Heart left ventricle (tissue), 16 donors: ENCODE measurements at regions not wholly inside any gene's neighbourhood (a gene's known extent, or its start where the extent isn't known, plus 50 kb on each side); places are given as distances from the start of the nearest gene placed in this dataset.
"Not testable (repeated sequence)": the region's sequence is repeated elsewhere in the genome, so short reads cannot be mapped to it uniquely, and the experiment has no call there.

Source experiments
- ATAC-seq, 4 donors: fragments of 200-7000 bp; cut with Tn5 transposase; one replicate each; pipeline ENCODE4 v1.9.1; 2020 to 2022; ENCODE audit warnings: moderate library complexity in 4 of 4, mild to moderate bottlenecking in 3 of 4, moderate number of reproducible peaks in 1 of 4
- DNase-seq, 5 donors: peaks; one replicate each; pipeline ENCODE4 v3.0.0-alpha.2; 2020
- H3K27ac ChIP-seq, 12 donors: fragments of 200-600 bp; sonication (generic) in 4 of 12; one replicate each; pipeline versions ENCODE4 v1.5.0 to v1.8.0; 2016 to 2022; ENCODE audit warnings: mild to moderate bottlenecking in 2 of 12
- H3K27me3 ChIP-seq, 9 donors: fragments of 200-600 bp; sonication (generic) in 2 of 9; one replicate each; pipeline versions ENCODE4 v1.5.1 to v1.8.0; 2016 to 2022; ENCODE audit warnings: mild to moderate bottlenecking in 3 of 9
- H3K36me3 ChIP-seq, 9 donors: fragments of 200-600 bp; sonication (generic) in 2 of 9; one replicate each; pipeline versions ENCODE4 v1.5.0 to v1.8.0; 2018 to 2022; ENCODE audit warnings: mild to moderate bottlenecking in 2 of 9
- H3K4me1 ChIP-seq, 12 donors: fragments of 200-600 bp; sonication (generic) in 4 of 12; one replicate each; pipeline versions ENCODE4 v1.5.0 to v1.8.0; 2016 to 2022; ENCODE audit warnings: mild to moderate bottlenecking in 3 of 12
- H3K4me3 ChIP-seq, 12 donors: fragments of 200-600 bp; sonication (generic) in 4 of 12; one replicate each; pipeline versions ENCODE4 v1.5.0 to v1.8.0; 2017 to 2022; ENCODE audit warnings: mild to moderate bottlenecking in 9 of 12, moderate library complexity in 4 of 12
- H3K9me3 ChIP-seq, 12 donors: fragments of 200-600 bp; sonication (generic) in 4 of 12; one replicate each; pipeline versions ENCODE4 v1.5.0 to v1.8.0; 2016 to 2022; ENCODE audit warnings: mild to moderate bottlenecking in 1 of 12
- POLR2A ChIP-seq, 2 donors: fragments of 450-650 bp; IDR thresholded peaks; one replicate each; pipeline ENCODE4 v1.6.1; 2017; ENCODE audit warnings: antibody characterized with exemption in 2 of 2, mild to moderate bottlenecking in 2 of 2, moderate library complexity in 2 of 2
- WGBS, 4 donors: extraction: QIAGEN DNeasy Blood & Tissue Kit in 2 of 4; methylation state at CpG; one replicate each; pipeline versions ENCODE4 v1.1.5 to v1.1.7; 2013 to 2018; 5-methylcytosine and 5-hydroxymethylcytosine counted together
- intact Hi-C, 10 donors: fragments of 100-400 bp; cut with DNase I; formaldehyde crosslinking; loops; one replicate each; pipeline versions ENCODE4 v1.11.1 to v1.14.2; 2022
- TF ChIP-seq, protein P1 (sequence below), 12 donors: fragments of 200-600 bp; sonication (generic) in 4 of 12; IDR thresholded peaks; one replicate each; pipeline versions ENCODE4 v1.5.0 to v1.8.0; 2018 to 2022; ENCODE audit warnings: antibody characterized with exemption in 12 of 12, mild to moderate bottlenecking in 5 of 12
- donor health status: ischemic (EF 13 %, LVEDD 7.1; RV severe dilation, severe dysfunction).
- donor health status: healthy with polysubstance abuse.
- donor health status: DM: no; HTN: yes; CAD: no.
- donor health status: DM: no; HTN: no; CAD: no.
- donor health status: ischemic (EF 25% LVEDD 6.9; RV normal size, moderate dysfunction).
- donor health status: ischemic (EF 25% LVEDD 5.7; RV mildly dilated, moderate dysfunction).
- donor health status: healthy.
- donor health status: DM: yes; HTN: yes; CAD: no.
- donor health status: ischemic (EF 35%, LVEDD 5.7; RV mildly dilated, moderate dysfunction).
- donor health status: nonischemic (EF 11% LVEDD 7.7; RV severe dilation, severe dysfunction).
- donor health status: DM: yes; HTN: yes; CAD: no.
- donor health status: PGD.
- donor health status: ischemic (EF 29% LVEDD 5.4; RV normal size, mild dysfunction).
- donor health status: nonischemic (EF 23%, LVEDD 6.1; RV moderate dilation, normal function).

DNA sequence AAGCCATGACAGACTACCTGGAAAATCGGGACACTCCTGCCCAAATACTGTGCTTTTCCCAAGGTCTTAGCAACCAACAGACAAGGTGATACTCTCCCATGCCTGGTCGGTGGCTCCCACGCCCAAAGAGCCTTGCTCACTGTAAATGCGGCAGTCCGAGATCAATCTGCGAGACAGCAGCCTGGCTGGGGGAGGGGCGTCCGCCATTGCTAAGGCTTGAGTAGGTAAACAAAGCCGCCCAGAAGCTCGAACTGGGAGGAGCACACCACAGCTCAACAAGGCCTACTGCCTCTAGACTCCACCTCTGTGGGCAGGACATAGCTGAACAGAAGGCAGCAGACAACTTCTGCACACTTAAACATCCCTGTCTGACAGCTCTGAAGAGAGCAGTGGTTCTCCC is 272.1 kb upstream of the CCNG1 start:
- 86 to 91% (median 88%) methylated on average over 7 to 10 of the region's 10 CpGs for WGBS, 4 donors
- Histone ChIP-seq H3K27ac (no peak overlapping the region), H3K4me1 (no peaks in the 10 kb centered on the region), H3K9me3 (peaks cover 0 to 8% (median 0%) of the 10 kb centered on the region in 12 donors), H3K27me3 (no peaks in the 10 kb centered on the region), H3K36me3 (no peaks in the 10 kb centered on the region), H3K4me3 (no peak overlapping the region)
- no peak for TF ChIP-seq POLR2A (IDR thresholded peaks at IDR 0.05)
- TF ChIP-seq, protein P1, sequence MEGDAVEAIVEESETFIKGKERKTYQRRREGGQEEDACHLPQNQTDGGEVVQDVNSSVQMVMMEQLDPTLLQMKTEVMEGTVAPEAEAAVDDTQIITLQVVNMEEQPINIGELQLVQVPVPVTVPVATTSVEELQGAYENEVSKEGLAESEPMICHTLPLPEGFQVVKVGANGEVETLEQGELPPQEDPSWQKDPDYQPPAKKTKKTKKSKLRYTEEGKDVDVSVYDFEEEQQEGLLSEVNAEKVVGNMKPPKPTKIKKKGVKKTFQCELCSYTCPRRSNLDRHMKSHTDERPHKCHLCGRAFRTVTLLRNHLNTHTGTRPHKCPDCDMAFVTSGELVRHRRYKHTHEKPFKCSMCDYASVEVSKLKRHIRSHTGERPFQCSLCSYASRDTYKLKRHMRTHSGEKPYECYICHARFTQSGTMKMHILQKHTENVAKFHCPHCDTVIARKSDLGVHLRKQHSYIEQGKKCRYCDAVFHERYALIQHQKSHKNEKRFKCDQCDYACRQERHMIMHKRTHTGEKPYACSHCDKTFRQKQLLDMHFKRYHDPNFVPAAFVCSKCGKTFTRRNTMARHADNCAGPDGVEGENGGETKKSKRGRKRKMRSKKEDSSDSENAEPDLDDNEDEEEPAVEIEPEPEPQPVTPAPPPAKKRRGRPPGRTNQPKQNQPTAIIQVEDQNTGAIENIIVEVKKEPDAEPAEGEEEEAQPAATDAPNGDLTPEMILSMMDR (IDR thresholded peaks at IDR 0.05): no peak
- no peak for DNase-seq
- intact Hi-C loops: no loop called here
- no peak for ATAC-seq

GRCh38 chr5:163170161-163170560 is 267.2 kb upstream of the CCNG1 start:
- H3K27ac ChIP-seq, H3K4me3 ChIP-seq, H3K27me3 ChIP-seq, H3K4me1 ChIP-seq, intact Hi-C loops, H3K9me3 ChIP-seq, DNase-seq, ATAC-seq, H3K36me3 ChIP-seq: not testable (repeated sequence)
- 69 to 73% (median 72%) methylated on average over 3 of the region's 3 CpGs for WGBS, 4 donors

DNA sequence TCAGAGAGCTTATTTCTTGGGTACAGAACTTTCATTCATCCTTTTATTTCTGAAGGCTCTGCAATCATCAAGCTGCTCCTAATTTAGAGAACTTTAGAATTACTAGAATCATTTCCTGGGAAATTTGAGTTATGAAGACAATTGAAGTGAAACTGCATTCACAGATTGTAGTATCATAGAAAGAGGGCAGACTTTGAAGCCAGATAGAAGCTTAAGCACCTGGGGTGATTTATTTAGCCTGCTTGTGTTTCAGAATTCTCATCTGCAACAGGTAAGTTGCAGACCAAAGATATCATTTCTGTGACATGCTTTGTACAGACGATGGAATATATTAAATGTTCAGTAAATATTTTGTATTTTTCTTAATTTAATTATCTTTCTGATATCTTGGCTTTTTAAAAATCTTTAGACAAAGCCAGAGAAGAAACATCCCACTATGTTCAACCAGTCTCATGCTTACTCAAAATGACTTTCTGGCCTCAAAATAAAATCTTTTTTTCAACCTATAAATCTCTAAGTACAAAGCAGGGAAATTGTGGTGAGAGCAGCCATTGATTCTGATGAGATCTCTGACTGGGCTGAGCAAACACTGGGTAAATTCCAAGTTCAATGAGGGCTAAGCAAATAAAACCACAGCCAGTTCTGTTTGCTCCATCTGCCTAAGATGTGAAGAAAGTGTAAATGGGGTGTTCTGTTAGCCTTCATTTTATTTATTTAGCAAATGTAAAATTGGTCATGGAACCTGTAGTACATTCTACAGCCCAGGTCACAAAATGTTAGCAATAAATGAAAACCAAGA is 264.7 kb upstream of the CCNG1 start:
- Histone ChIP-seq H3K27me3 (no peaks in the 10 kb centered on the region), H3K36me3 (no peaks in the 10 kb centered on the region), H3K27ac (no peak overlapping the region), H3K9me3 (peaks cover 0 to 8% (median 0%) of the 10 kb centered on the region in 12 donors), H3K4me1 (no peaks in the 10 kb centered on the region), H3K4me3 (no peak overlapping the region)
- intact Hi-C loops: no loop called here
- DNase-seq (no peak), ATAC-seq (no peak)
- 47 to 57% (median 50%) methylated on average over 1 of the region's 1 CpG for WGBS, 4 donors
- no peak for TF ChIP-seq POLR2A (IDR thresholded peaks at IDR 0.05)
- TF ChIP-seq, protein P1 (IDR thresholded peaks at IDR 0.05): no peak

DNA sequence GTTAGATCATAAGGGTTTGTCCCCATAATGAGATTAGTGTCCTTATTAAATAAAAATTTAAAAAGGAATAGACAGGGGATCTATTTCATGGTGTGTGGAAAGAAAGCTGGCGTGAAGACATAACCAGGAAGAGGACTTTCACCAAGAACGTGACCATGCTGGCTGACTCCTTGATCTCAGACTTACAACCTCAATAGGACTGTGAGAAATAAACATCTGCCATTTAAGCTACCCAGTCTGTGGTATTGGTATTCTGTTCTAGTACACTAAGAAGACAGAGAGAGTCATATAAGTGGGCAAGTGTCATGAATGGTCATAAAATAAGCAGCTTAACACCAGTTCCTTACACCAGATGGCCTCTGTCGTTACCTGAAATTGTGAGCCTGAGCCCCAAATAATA is 259.4 kb upstream of the CCNG1 start:
- H3K4me1 ChIP-seq: no peaks in the 10 kb centered on the region
- no peaks in the 10 kb centered on the region for H3K36me3 ChIP-seq
- no peak overlapping the region for H3K27ac ChIP-seq
- no peaks in the 10 kb centered on the region for H3K27me3 ChIP-seq
- DNase-seq: no peak
- intact Hi-C loops: no loop called here
- no peak overlapping the region for H3K4me3 ChIP-seq
- TF ChIP-seq, protein P1 (IDR thresholded peaks at IDR 0.05): no peak
- no peak for TF ChIP-seq POLR2A (IDR thresholded peaks at IDR 0.05)
- no peaks in the 10 kb centered on the region for H3K9me3 ChIP-seq
- 64 to 76% (median 66%) methylated on average over 3 of the region's 3 CpGs for WGBS, 4 donors
- ATAC-seq: no peak

DNA sequence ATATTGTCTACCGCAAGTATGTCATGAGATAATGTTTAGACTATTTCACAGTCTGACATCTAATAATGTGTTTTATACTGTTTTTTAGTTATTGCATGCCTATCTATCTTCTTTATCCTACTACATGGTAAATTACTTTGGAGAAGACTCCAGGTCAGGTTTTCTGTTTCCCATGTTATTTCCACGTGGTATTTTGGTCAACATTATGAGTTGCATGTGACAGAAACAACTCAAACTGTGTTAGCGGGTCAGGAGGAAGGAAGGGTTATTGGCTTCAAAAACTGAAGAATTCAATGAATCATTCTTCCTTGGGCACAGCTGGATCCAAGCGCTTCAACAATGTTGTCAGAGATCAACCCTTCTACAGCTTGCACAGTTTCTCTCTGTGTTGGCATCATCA is 252.1 kb upstream of the CCNG1 start:
- WGBS, 4 donors: 85 to 88% (median 86%) methylated on average over 4 of the region's 4 CpGs
- Histone ChIP-seq H3K4me1 (no peaks in the 10 kb centered on the region), H3K27me3 (no peaks in the 10 kb centered on the region), H3K36me3 (no peaks in the 10 kb centered on the region), H3K4me3 (no peak overlapping the region), H3K9me3 (peaks cover 0 to 4% (median 0%) of the 10 kb centered on the region in 12 donors), H3K27ac (no peak overlapping the region)
- intact Hi-C loops: no loop called here
- DNase-seq: no peak
- no peak for ATAC-seq
- TF ChIP-seq, protein P1 (IDR thresholded peaks at IDR 0.05): no peak
- TF ChIP-seq POLR2A (IDR thresholded peaks at IDR 0.05): no peak
